Keratinocyte (primary cell): ENCODE measurements at regions not wholly inside any gene's neighbourhood (a gene's known extent, or its start where the extent isn't known, plus 50 kb on each side); places are given as distances from the start of the nearest gene placed in this dataset.

Experiments
- CTCF ChIP-seq, 3 experiments: IDR thresholded peaks in 1 of 3; conservative IDR thresholded peaks in 1 of 3; optimal IDR thresholded peaks in 1 of 3; 2 replicates in 2 of 3; 3 replicates in 1 of 3; pipeline versions ENCODE3 to v1.5.1; 2011; ENCODE audit warnings: low read length in 3 of 3, mild to moderate bottlenecking in 3 of 3, moderate library complexity in 2 of 3, control low read depth in 1 of 3, inconsistent platforms in 1 of 3; ENCODE audit not compliant: insufficient read depth in 2 of 3; ENCODE audit errors: extremely low read depth in 1 of 3
- EZH2 ChIP-seq: IDR thresholded peaks from one replicate; pipeline ENCODE4 v1.6.1; 2012; ENCODE audit warnings: inconsistent platforms, mild to moderate bottlenecking, low read length, moderate library complexity

GRCh38 chr10:120162471-120162870 lies 269.9 kb downstream of the SEC23IP start:
- no peak for TF ChIP-seq EZH2
- no peak for TF ChIP-seq CTCF (optimal IDR thresholded peaks at IDR 0.05 in 1 of 3, IDR thresholded peaks at IDR 0.05 in 1 of 3, conservative IDR thresholded peaks at IDR 0.05 in 1 of 3; ENCODE audit: extremely low read depth in 1 of 3, insufficient read depth in 2 of 3, low read length in 3 of 3)
